H1 (cell line): ENCODE measurements at regions not wholly inside any gene's neighbourhood (a gene's known extent, or its start where the extent isn't known, plus 50 kb on each side); places are given as distances from the start of the nearest gene placed in this dataset.

ENCODE experiments used
- CTCF ChIP-seq, 3 experiments: IDR thresholded peaks; 1 replicate in 2 of 3; 2 replicates in 1 of 3; pipeline versions ENCODE4 v1.5.1 to v1.6.1; 2011; ENCODE audit warnings: low read length in 3 of 3, mild to moderate bottlenecking in 3 of 3, inconsistent platforms in 2 of 3, low read depth in 1 of 3, moderate library complexity in 1 of 3; ENCODE audit not compliant: insufficient read depth in 1 of 3; ENCODE audit errors: control extremely low read depth in 1 of 3
- POLR2A ChIP-seq, 2 experiments: IDR thresholded peaks; 1 replicate in 1 of 2; 2 replicates in 1 of 2; pipeline ENCODE4 v1.6.1; 2011; ENCODE audit warnings: low read depth in 2 of 2, low read length in 2 of 2, mild to moderate bottlenecking in 2 of 2; ENCODE audit errors: control extremely low read depth in 1 of 2
- POLR2AphosphoS5 ChIP-seq: IDR thresholded peaks from 2 replicates; pipeline ENCODE4 v1.6.1; 2011; ENCODE audit warnings: low read depth, low read length
- RXRA ChIP-seq: IDR thresholded peaks from 2 replicates; pipeline ENCODE4 v1.6.1; 2011; ENCODE audit warnings: low read depth, mild to moderate bottlenecking, low read length, moderate library complexity; ENCODE audit not compliant: insufficient read depth

GRCh38 chr2:21599417-21599816, 475.6 kb downstream of the TDRD15 start:
- TF ChIP-seq POLR2AphosphoS5 (no peak), CTCF (IDR thresholded peaks at IDR 0.05; ENCODE audit: control extremely low read depth in 1 of 3, insufficient read depth in 1 of 3, low read depth in 1 of 3, low read length in 3 of 3) (no peak), RXRA (no peak), POLR2A (IDR thresholded peaks at IDR 0.05; ENCODE audit: control extremely low read depth in 1 of 2, low read depth in 2 of 2, low read length in 2 of 2) (no peak)
